Cardiac fibroblast (primary cell): ENCODE measurements at regions not wholly inside any gene's neighbourhood (a gene's known extent, or its start where the extent isn't known, plus 50 kb on each side); places are given as distances from the start of the nearest gene placed in this dataset.
"Not testable (repeated sequence)": the region's sequence is repeated elsewhere in the genome, so short reads cannot be mapped to it uniquely, and the experiment has no call there.

Experiments used
- DNase-seq, 2 donors: peaks; one replicate each; pipeline versions ENCODE4 v3.0.0 to v3.0.0-alpha.2; 2010; ENCODE audit warnings: low read depth in 2 of 2
- H3K4me3 ChIP-seq, 2 donors: replicated peaks in 1 of 2; 1 replicate in 1 of 2; 2 replicates in 1 of 2; pipeline ENCODE4 v1.5.1; 2011; ENCODE audit warnings: low read depth in 2 of 2, low read length in 2 of 2, mild to moderate bottlenecking in 2 of 2, moderate library complexity in 1 of 2
- CTCF ChIP-seq: IDR thresholded peaks from one replicate; pipeline ENCODE4 v1.5.1; 2011; ENCODE audit warnings: low read depth, mild to moderate bottlenecking, low read length, inconsistent platforms

DNA sequence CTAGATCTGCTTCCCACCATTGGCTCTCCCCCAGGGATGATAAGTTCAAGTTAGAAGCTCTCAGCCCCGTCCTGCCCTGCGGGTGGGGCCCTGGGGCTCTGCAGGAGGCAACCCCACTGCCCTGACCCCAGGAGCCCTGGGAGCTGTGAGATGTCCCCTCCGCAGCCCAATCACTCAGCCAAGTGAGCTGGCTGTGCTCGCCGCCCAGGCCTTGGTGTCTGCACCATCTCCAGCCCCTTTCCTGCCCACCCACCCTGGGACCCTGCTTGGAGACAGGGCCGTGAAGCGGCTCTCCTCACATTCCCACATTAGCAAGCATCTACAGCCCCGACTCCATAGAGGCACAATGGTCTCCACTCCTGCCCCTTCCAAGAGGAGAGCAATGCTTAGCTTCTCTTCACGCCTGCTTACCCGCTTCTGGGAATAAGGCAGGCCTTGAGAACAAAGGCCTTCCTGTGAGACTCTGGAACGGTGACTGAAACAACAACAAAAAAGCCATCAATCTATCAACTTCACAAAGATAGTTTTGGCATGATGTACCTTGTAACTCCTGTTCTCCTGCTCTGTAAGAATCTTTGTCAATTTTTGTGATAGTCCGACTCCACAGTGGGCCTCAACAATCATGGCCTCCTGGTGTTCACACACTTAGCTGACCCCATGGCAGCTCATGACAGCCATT is 67.7 kb downstream of the FOXL3 start:
- H3K4me3 ChIP-seq: no peak overlapping the region
- no peak for DNase-seq
- TF ChIP-seq CTCF: no peak

- no peak for TF ChIP-seq CTCF
- no peak for DNase-seq
Observed at GRCh38 chr7:358352-358751, 68.4 kb downstream of the FOXL3 start.

GRCh38 chr7:359226-359765 is 69.3 kb downstream of the FOXL3 start:
- no peak for DNase-seq
- TF ChIP-seq CTCF: no peak
- H3K4me3 ChIP-seq: no peak overlapping the region

More at GRCh38 chr7:358352-358751, 68.4 kb downstream of the FOXL3 start:
- no peak overlapping the region for H3K4me3 ChIP-seq

- TF ChIP-seq CTCF: no peak
- DNase-seq: no peak
- H3K4me3 ChIP-seq: no peak overlapping the region
Observed at GRCh38 chr7:359766-360361, 69.9 kb downstream of the FOXL3 start.

DNA sequence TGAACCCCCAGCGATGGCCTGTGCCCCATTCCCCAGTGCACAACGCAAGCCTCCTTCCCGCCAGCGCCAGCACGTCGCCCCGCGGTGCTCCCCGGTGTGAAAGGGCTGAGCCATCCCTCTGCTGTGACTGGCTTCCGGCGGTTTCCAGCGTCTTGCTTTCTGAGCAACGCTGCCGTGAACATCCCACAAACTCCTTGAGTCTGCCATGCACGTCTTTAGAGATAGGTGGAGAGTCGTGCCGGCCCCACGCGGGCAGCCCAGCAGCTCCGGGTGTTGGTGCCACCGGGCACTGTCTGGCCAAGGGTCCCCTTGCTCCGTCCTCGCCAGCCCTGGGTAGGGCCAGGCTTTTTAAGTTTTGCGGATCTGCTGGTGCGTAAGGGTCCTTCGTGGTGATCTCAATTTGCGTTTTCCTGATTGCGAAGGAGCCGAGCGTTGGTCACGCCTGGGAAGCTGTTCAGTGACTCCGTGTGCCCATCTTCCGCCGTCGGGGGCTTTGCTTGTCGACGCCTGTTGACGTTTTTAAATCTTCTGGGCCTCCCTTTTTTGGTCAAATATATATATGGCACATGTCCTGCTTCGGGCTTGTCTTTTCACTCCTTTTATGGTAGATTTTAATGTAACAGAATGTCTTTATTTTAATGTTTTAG is 70.6 kb downstream of the FOXL3 start:
- no peak for TF ChIP-seq CTCF
- no peak for DNase-seq
- H3K4me3 ChIP-seq: no peak overlapping the region

GRCh38 chr7:361182-361581 is 71.2 kb downstream of the FOXL3 start:
- DNase-seq, H3K4me3 ChIP-seq: not testable (repeated sequence)
